Activated CD8-positive, alpha-beta memory T cell treated with anti-CD3 and anti-CD28 coated beads, Interleukin-2, amount 10 ng/mL, durations not matched to agents 7 days and 5 days (primary cell): ENCODE measurements at regions not wholly inside any gene's neighbourhood (a gene's known extent, or its start where the extent isn't known, plus 50 kb on each side); places are given as distances from the start of the nearest gene placed in this dataset.

ENCODE experiments used
- ATAC-seq: fragments of 150-1000 bp; cut with Tn5 transposase; one replicate; pipeline ENCODE4 v1.10.0; 2021; ENCODE audit warnings: moderate library complexity
- CTCF ChIA-PET: fragments of 350-600 bp; sonication (Branson Sonifier 250); formaldehyde crosslinking; loops from one replicate; lab custom pipeline; 2021; ENCODE audit warnings: antibody characterized with exemption; lab: Charles Lee
- DNase-seq: peaks from one replicate; pipeline ENCODE4 v3.0.0-alpha.2; 2020
- H3K27ac Mint-ChIP-seq: one replicate; pipeline ENCODE4 v1.8.0; 2021; ENCODE audit warnings: mild to moderate bottlenecking, mixed read lengths
- H3K27me3 Mint-ChIP-seq: one replicate; pipeline ENCODE4 v1.8.0; 2021; ENCODE audit warnings: mixed read lengths
- H3K36me3 Mint-ChIP-seq: one replicate; pipeline ENCODE4 v1.8.0; 2021; ENCODE audit warnings: mild to moderate bottlenecking, mixed read lengths
- H3K4me1 Mint-ChIP-seq: one replicate; pipeline ENCODE4 v1.8.0; 2021; ENCODE audit warnings: mixed read lengths
- H3K4me3 Mint-ChIP-seq: one replicate; pipeline ENCODE4 v1.8.0; 2021; ENCODE audit warnings: mild to moderate bottlenecking, moderate library complexity, mixed read lengths
- H3K9me3 Mint-ChIP-seq: one replicate; pipeline ENCODE4 v1.8.0; 2022; ENCODE audit warnings: low read depth, mixed read lengths

DNA sequence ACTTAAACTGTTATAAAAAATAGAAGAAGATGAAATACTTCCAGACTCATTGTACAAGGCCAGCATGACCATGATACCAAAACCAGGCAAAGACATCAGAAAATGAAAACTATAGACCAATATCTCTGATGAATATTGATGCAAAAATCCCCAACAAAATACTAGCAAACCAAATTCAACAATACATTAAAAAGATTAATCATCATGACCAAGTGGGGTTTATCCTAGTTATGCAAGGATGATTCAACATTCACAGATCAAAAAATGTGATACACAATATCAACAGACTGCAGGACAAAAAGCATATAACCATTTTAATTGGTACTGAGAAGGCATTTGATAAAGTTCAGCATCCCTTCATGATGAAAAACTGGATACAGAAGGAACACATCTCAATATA lies 824.5 kb upstream of the RAG2 start:
- H3K9me3 Mint-ChIP-seq: peaks cover 14% of the 10 kb centered on the region

DNA sequence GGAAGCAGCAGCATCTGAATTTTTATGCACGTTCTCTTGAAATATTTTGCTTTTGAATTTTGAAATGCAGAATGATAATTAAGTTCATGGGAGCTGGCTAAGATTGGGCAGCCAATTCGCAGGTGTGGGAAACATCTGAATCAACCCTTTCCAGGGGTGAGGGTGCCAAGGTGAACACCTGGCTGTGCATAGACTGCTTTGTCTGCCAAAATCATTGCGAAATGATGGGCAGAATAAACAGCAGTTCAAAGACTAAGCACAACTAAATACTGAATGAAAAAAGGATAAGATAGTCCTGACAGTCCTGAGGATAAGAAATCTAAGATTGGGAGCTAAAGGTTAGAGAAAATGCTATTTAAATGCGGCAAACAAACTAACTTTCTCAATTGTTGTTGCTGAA lies 813.3 kb upstream of the RAG2 start:
- Mint-ChIP-seq H3K4me3 (no peak overlapping the region), H3K27me3 (no peaks in the 10 kb centered on the region), H3K36me3 (no peaks in the 10 kb centered on the region), H3K9me3 (peaks cover 8% of the 10 kb centered on the region), H3K27ac (no peak overlapping the region), H3K4me1 (no peaks in the 10 kb centered on the region)
- no peak for DNase-seq
- CTCF ChIA-PET: no interaction called here
- no peak for ATAC-seq

More for the DNA sequence above, 824.5 kb upstream of the RAG2 start:
- no peak for DNase-seq
- CTCF ChIA-PET: no interaction called here
- Mint-ChIP-seq H3K27me3 (no peaks in the 10 kb centered on the region), H3K36me3 (no peaks in the 10 kb centered on the region), H3K27ac (no peak overlapping the region), H3K4me1 (no peaks in the 10 kb centered on the region), H3K4me3 (no peak overlapping the region)
- no peak for ATAC-seq

- Mint-ChIP-seq H3K4me3 (no peak overlapping the region), H3K36me3 (no peaks in the 10 kb centered on the region), H3K4me1 (no peaks in the 10 kb centered on the region), H3K27ac (no peak overlapping the region), H3K27me3 (no peaks in the 10 kb centered on the region), H3K9me3 (peaks cover under 1% of the 10 kb centered on the region)
- ATAC-seq (no peak), DNase-seq (no peak)
- CTCF ChIA-PET: no interaction called here
Measured at GRCh38 chr11:37409124-37409523, 811.1 kb upstream of the RAG2 start.

GRCh38 chr11:37407461-37407860 lies 809.4 kb upstream of the RAG2 start:
- no peaks in the 10 kb centered on the region for H3K36me3 Mint-ChIP-seq
- H3K9me3 Mint-ChIP-seq: no peaks in the 10 kb centered on the region
- no peaks in the 10 kb centered on the region for H3K27me3 Mint-ChIP-seq
- ATAC-seq (no peak), DNase-seq (no peak)
- H3K27ac Mint-ChIP-seq: no peak overlapping the region
- CTCF ChIA-PET: no interaction called here
- no peak overlapping the region for H3K4me3 Mint-ChIP-seq
- H3K4me1 Mint-ChIP-seq: no peaks in the 10 kb centered on the region

DNA sequence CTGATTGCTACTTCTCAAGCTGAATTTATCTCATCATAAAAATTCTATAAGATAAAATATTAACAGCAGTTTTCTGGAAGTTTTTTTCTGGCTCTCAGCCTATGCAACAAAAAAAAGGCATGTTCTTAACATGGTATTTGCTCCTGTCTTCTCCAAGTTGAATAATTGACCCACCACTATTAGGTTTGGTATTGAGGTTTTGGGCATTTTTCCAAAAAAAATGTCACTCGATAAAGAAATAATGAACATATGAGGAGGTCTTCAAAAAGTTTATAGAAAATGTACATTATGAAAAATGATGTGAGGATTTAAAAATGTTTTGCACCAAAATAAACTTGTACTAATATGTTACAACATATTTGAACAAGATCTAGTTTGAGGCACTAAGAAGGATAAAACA lies 808.6 kb upstream of the RAG2 start:
- Mint-ChIP-seq H3K4me3 (no peak overlapping the region), H3K27me3 (no peaks in the 10 kb centered on the region), H3K4me1 (no peaks in the 10 kb centered on the region), H3K36me3 (no peaks in the 10 kb centered on the region), H3K9me3 (no peaks in the 10 kb centered on the region), H3K27ac (no peak overlapping the region)
- DNase-seq: no peak
- CTCF ChIA-PET: no interaction called here
- ATAC-seq: no peak

GRCh38 chr11:37404231-37404630 lies 806.2 kb upstream of the RAG2 start:
- CTCF ChIA-PET: no interaction called here
- Mint-ChIP-seq H3K36me3 (no peaks in the 10 kb centered on the region), H3K4me1 (no peaks in the 10 kb centered on the region), H3K9me3 (no peaks in the 10 kb centered on the region), H3K4me3 (no peak overlapping the region), H3K27ac (no peak overlapping the region), H3K27me3 (no peaks in the 10 kb centered on the region)
- ATAC-seq: no peak
- DNase-seq: no peak

GRCh38 chr11:37402663-37403062 lies 804.6 kb upstream of the RAG2 start:
- H3K4me1 Mint-ChIP-seq: no peaks in the 10 kb centered on the region
- no peaks in the 10 kb centered on the region for H3K27me3 Mint-ChIP-seq
- CTCF ChIA-PET: no interaction called here
- H3K9me3 Mint-ChIP-seq: no peaks in the 10 kb centered on the region
- no peak overlapping the region for H3K4me3 Mint-ChIP-seq
- ATAC-seq (no peak), DNase-seq (no peak)
- no peak overlapping the region for H3K27ac Mint-ChIP-seq
- no peaks in the 10 kb centered on the region for H3K36me3 Mint-ChIP-seq

- Mint-ChIP-seq H3K9me3 (peaks cover 13% of the 10 kb centered on the region), H3K36me3 (no peaks in the 10 kb centered on the region), H3K4me3 (no peak overlapping the region), H3K27me3 (no peaks in the 10 kb centered on the region), H3K27ac (no peak overlapping the region), H3K4me1 (no peaks in the 10 kb centered on the region)
- ATAC-seq (no peak), DNase-seq (no peak)
- CTCF ChIA-PET: no interaction called here
Measured at GRCh38 chr11:37394236-37394870, 796.3 kb upstream of the RAG2 start.

- no peak overlapping the region for H3K4me3 Mint-ChIP-seq
- H3K36me3 Mint-ChIP-seq: no peaks in the 10 kb centered on the region
- H3K27ac Mint-ChIP-seq: no peak overlapping the region
- no peaks in the 10 kb centered on the region for H3K4me1 Mint-ChIP-seq
- peaks cover 11% of the 10 kb centered on the region for H3K9me3 Mint-ChIP-seq
- no peak for DNase-seq
- CTCF ChIA-PET: no interaction called here
- no peaks in the 10 kb centered on the region for H3K27me3 Mint-ChIP-seq
- ATAC-seq: no peak
Measured at GRCh38 chr11:37391615-37392014, 793.6 kb upstream of the RAG2 start.

DNA sequence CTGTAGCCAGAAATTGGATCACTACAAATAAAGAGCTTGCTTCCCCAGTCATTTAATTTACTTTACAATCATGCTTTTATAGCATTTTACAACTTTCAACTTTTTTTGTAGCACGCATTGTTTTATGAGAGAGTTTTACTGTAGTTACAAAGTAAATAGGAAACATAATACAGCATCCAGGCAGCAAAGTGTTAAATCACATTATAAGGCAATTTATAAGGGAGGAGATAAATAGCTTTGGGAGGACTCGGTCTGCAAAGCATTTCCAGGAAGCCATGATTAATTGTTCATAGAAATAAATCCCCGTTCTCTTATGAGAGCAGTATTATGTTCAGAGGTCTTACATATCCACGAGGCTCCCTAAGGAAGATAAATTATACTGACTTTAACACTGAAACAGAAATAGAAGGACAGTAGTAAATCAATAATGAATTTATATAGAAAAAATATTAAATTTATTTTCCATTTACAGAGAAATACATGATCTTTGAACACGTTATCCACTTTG lies 792.6 kb upstream of the RAG2 start:
- H3K36me3 Mint-ChIP-seq: no peaks in the 10 kb centered on the region
- peaks cover 12% of the 10 kb centered on the region for H3K9me3 Mint-ChIP-seq
- no peak overlapping the region for H3K27ac Mint-ChIP-seq
- CTCF ChIA-PET: no interaction called here
- DNase-seq (no peak), ATAC-seq (no peak)
- H3K4me1 Mint-ChIP-seq: no peaks in the 10 kb centered on the region
- no peaks in the 10 kb centered on the region for H3K27me3 Mint-ChIP-seq
- no peak overlapping the region for H3K4me3 Mint-ChIP-seq

DNA sequence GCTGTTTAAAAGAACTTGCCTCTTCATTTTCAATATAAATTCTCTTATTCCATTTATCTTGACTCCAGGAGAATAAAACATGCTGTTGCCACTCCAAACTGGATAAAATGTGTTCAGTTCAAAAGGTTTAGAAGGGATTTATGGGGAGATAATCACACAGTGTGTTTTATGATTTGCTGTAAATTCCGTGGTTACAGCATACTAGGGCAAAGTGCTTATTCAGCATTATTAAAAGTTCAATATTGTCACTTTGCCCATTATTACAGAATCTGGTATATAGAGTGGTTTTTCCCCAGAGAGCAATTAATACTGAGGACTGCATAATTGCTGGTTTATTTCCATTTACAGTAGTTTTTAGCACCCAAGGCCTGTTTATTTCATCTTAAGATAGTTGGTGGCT lies 780.9 kb upstream of the RAG2 start:
- H3K9me3 Mint-ChIP-seq: peaks cover 22% of the 10 kb centered on the region
- no peaks in the 10 kb centered on the region for H3K4me1 Mint-ChIP-seq
- no peak overlapping the region for H3K27ac Mint-ChIP-seq
- DNase-seq (no peak), ATAC-seq (no peak)
- CTCF ChIA-PET: no interaction called here
- no peak overlapping the region for H3K4me3 Mint-ChIP-seq
- no peaks in the 10 kb centered on the region for H3K27me3 Mint-ChIP-seq
- H3K36me3 Mint-ChIP-seq: no peaks in the 10 kb centered on the region

DNA sequence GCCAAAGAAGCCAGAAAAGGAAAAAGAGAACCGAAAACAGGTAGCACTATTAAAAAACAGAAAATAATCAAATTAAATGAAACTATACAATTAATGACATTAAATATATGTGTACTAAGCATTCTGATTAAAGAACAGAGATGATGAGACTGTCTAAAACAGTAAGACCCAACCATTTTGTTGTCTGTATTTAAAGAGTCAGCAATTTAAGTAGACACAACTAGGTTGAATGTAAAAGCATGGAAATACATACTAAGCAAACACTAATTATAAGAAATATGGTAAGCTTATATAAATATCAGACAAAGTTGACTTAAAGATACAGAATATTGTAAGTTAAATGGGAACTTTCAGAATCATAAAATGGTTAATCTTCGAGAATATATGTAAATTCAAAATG lies 774.6 kb upstream of the RAG2 start:
- Mint-ChIP-seq H3K27ac (no peak overlapping the region), H3K27me3 (no peaks in the 10 kb centered on the region)
- CTCF ChIA-PET: no interaction called here

GRCh38 chr11:37371346-37371970 lies 773.4 kb upstream of the RAG2 start:
- Mint-ChIP-seq H3K27ac (no peak overlapping the region), H3K36me3 (no peaks in the 10 kb centered on the region), H3K9me3 (peaks cover 9% of the 10 kb centered on the region), H3K4me3 (no peak overlapping the region), H3K27me3 (no peaks in the 10 kb centered on the region), H3K4me1 (no peaks in the 10 kb centered on the region)
- no peak for DNase-seq
- no peak for ATAC-seq
- CTCF ChIA-PET: no interaction called here

More for the DNA sequence above, 774.6 kb upstream of the RAG2 start:
- ATAC-seq (no peak), DNase-seq (no peak)
- no peaks in the 10 kb centered on the region for H3K4me1 Mint-ChIP-seq
- H3K36me3 Mint-ChIP-seq: no peaks in the 10 kb centered on the region
- no peak overlapping the region for H3K4me3 Mint-ChIP-seq
- peaks cover 11% of the 10 kb centered on the region for H3K9me3 Mint-ChIP-seq

- Mint-ChIP-seq H3K27ac (no peak overlapping the region), H3K4me3 (no peak overlapping the region), H3K4me1 (no peaks in the 10 kb centered on the region), H3K36me3 (no peaks in the 10 kb centered on the region), H3K9me3 (peaks cover 4% of the 10 kb centered on the region), H3K27me3 (no peaks in the 10 kb centered on the region)
- ATAC-seq (no peak), DNase-seq (no peak)
- CTCF ChIA-PET: no interaction called here
Measured at GRCh38 chr11:37370817-37371216, 772.8 kb upstream of the RAG2 start.
